ENCODE measurements at regions not wholly inside any gene's neighbourhood (a gene's known extent, or its start where the extent isn't known, plus 50 kb on each side); places are given as distances from the start of the nearest gene placed in this dataset.

DNA sequence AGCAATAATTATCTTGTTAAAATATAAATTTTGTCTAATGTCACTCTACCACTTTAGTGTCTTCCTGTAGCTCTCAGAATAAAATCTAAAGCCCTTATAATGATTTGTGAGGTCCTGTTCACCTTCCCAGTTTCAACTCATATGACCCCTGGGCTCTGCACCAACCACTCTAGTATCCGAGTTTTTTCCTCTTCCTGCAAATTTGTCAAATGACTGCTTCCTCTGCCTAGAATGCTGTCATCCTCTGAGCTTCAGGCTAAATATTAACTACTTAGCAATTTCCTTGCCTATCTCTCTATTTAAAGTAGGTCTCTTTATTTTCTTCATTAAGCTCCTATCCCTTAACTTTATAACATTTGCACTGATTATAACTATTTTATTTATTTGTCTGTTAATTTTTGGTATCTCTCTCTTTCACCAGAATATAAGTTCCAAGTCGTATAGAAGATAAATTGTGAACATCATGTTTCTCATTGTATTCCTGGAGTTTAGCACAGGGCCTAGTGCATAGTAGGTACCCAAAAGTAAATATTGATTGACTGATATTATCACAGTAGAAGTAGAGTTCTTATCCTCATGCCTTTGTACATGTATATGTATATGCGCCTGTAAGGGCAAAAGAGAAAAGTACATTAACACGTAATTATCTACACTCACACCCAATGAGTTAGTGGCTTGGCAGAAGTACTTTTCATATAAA is 196.0 kb downstream of the BCAT1 start:
- no peaks in the 10 kb centered on the region for H3F3A ChIP-seq (ENCODE audit: insufficient read depth, low read length)
- no peaks in the 10 kb centered on the region for H3K27me3 ChIP-seq (ENCODE audit: insufficient read depth, low read length)
- no peaks in the 10 kb centered on the region for H4K20me1 ChIP-seq (ENCODE audit: insufficient read depth, low read length)
- H3K4me1 ChIP-seq (ENCODE audit: insufficient read depth, low read length, severe bottlenecking), result no peaks in the 10 kb centered on the region
- H3K36me3 ChIP-seq (ENCODE audit: insufficient read depth, low read length), result no peaks in the 10 kb centered on the region
- no peaks in the 10 kb centered on the region for H3K9me3 ChIP-seq (ENCODE audit: low read length)
- no peaks in the 10 kb centered on the region for H3K9me2 ChIP-seq (ENCODE audit: low read depth, low read length)
- no peaks in the 10 kb centered on the region for H3K79me2 ChIP-seq (ENCODE audit: insufficient read depth, low read length)
- no peak overlapping the region for H2AFZ ChIP-seq (ENCODE audit: low read length)
- no peak for TF ChIP-seq EZH2 (IDR thresholded peaks at IDR 0.05; ENCODE audit: borderline replicate concordance, low read length)
- TF ChIP-seq, protein P1, sequence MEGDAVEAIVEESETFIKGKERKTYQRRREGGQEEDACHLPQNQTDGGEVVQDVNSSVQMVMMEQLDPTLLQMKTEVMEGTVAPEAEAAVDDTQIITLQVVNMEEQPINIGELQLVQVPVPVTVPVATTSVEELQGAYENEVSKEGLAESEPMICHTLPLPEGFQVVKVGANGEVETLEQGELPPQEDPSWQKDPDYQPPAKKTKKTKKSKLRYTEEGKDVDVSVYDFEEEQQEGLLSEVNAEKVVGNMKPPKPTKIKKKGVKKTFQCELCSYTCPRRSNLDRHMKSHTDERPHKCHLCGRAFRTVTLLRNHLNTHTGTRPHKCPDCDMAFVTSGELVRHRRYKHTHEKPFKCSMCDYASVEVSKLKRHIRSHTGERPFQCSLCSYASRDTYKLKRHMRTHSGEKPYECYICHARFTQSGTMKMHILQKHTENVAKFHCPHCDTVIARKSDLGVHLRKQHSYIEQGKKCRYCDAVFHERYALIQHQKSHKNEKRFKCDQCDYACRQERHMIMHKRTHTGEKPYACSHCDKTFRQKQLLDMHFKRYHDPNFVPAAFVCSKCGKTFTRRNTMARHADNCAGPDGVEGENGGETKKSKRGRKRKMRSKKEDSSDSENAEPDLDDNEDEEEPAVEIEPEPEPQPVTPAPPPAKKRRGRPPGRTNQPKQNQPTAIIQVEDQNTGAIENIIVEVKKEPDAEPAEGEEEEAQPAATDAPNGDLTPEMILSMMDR (IDR thresholded peaks at IDR 0.05; ENCODE audit: low read length), result no peak
- H3K9ac ChIP-seq (ENCODE audit: low read length), result no peak overlapping the region
- no peak overlapping the region for H3K27ac ChIP-seq (ENCODE audit: low read depth, low read length, poor library complexity, severe bottlenecking)
- no peak overlapping the region for H3K4me3 ChIP-seq (ENCODE audit: low read depth, low read length, poor library complexity, severe bottlenecking)
- H3K4me2 ChIP-seq (ENCODE audit: low read length), result no peak overlapping the region

DNA sequence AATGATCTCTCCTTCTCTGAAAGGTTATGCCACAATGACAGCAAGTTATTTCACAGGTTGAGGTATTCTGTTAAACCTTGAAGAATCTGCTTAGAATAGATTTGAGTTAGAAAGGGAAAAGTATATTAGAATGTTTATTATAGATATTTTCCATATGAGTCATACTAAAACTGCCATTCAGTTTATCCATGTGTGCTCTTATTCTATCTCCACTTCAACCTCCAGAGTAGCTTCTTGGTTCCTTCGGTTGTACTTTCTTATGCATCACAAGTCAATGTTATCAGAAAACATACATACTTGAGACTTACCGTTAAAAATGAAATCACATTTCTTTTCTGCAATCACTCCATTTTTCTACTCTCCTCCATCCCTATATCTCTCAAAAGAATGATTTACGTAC is 197.7 kb downstream of the BCAT1 start:
- no peaks in the 10 kb centered on the region for H3K9me3 ChIP-seq (ENCODE audit: low read length)
- no peaks in the 10 kb centered on the region for H3K9me2 ChIP-seq (ENCODE audit: low read depth, low read length)
- no peak overlapping the region for H2AFZ ChIP-seq (ENCODE audit: low read length)
- H3K4me2 ChIP-seq (ENCODE audit: low read length), result no peak overlapping the region
- H3K9ac ChIP-seq (ENCODE audit: low read length), result no peak overlapping the region
- H3K4me1 ChIP-seq (ENCODE audit: insufficient read depth, low read length, severe bottlenecking), result no peaks in the 10 kb centered on the region
- H3K27me3 ChIP-seq (ENCODE audit: insufficient read depth, low read length), result no peaks in the 10 kb centered on the region
- TF ChIP-seq EZH2 (IDR thresholded peaks at IDR 0.05; ENCODE audit: borderline replicate concordance, low read length), result no peak
- TF ChIP-seq, protein P1 (IDR thresholded peaks at IDR 0.05; ENCODE audit: low read length), result no peak
- H3F3A ChIP-seq (ENCODE audit: insufficient read depth, low read length), result no peaks in the 10 kb centered on the region
- no peaks in the 10 kb centered on the region for H3K79me2 ChIP-seq (ENCODE audit: insufficient read depth, low read length)
- no peak overlapping the region for H3K4me3 ChIP-seq (ENCODE audit: low read depth, low read length, poor library complexity, severe bottlenecking)
- no peaks in the 10 kb centered on the region for H3K36me3 ChIP-seq (ENCODE audit: insufficient read depth, low read length)
- no peak overlapping the region for H3K27ac ChIP-seq (ENCODE audit: low read depth, low read length, poor library complexity, severe bottlenecking)
- H4K20me1 ChIP-seq (ENCODE audit: insufficient read depth, low read length), result no peaks in the 10 kb centered on the region

DNA sequence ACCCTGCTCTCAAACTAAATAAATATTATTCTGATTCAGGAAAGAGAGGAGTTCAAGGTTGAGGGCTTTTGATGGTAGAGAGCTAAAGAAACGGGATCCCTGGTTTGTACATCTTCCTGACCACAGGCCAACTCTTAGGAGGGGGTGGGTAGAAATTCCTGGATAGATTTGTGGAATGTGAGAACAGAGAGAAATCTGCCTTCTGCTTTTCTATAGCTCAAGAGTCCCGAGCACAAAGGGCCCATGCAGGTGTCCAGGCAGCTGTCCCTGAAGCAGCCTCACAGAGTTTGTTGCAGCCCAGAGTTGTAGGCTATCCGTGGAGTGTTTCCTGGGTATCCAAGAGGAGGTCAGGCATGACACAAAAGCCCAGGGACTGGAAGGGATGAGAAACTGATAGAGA is 198.6 kb downstream of the BCAT1 start:
- no peak overlapping the region for H3K4me3 ChIP-seq (ENCODE audit: low read depth, low read length, poor library complexity, severe bottlenecking)
- no peaks in the 10 kb centered on the region for H3K9me3 ChIP-seq (ENCODE audit: low read length)
- H3K4me2 ChIP-seq (ENCODE audit: low read length), result no peak overlapping the region
- H3K79me2 ChIP-seq (ENCODE audit: insufficient read depth, low read length), result no peaks in the 10 kb centered on the region
- no peaks in the 10 kb centered on the region for H3K36me3 ChIP-seq (ENCODE audit: insufficient read depth, low read length)
- H3K9me2 ChIP-seq (ENCODE audit: low read depth, low read length), result no peaks in the 10 kb centered on the region
- H2AFZ ChIP-seq (ENCODE audit: low read length), result no peak overlapping the region
- no peak overlapping the region for H3K27ac ChIP-seq (ENCODE audit: low read depth, low read length, poor library complexity, severe bottlenecking)
- H3K9ac ChIP-seq (ENCODE audit: low read length), result no peak overlapping the region
- H3F3A ChIP-seq (ENCODE audit: insufficient read depth, low read length), result no peaks in the 10 kb centered on the region
- no peaks in the 10 kb centered on the region for H4K20me1 ChIP-seq (ENCODE audit: insufficient read depth, low read length)
- H3K27me3 ChIP-seq (ENCODE audit: insufficient read depth, low read length), result no peaks in the 10 kb centered on the region
- H3K4me1 ChIP-seq (ENCODE audit: insufficient read depth, low read length, severe bottlenecking), result no peaks in the 10 kb centered on the region
- TF ChIP-seq, protein P1 (IDR thresholded peaks at IDR 0.05; ENCODE audit: low read length), result no peak
- no peak for TF ChIP-seq EZH2 (IDR thresholded peaks at IDR 0.05; ENCODE audit: borderline replicate concordance, low read length)
